HEK293 (cell line): ENCODE measurements at regions not wholly inside any gene's neighbourhood (a gene's known extent, or its start where the extent isn't known, plus 50 kb on each side); places are given as distances from the start of the nearest gene placed in this dataset.

Source experiments
- CTCF ChIA-PET: fragments of 350-600 bp; formaldehyde crosslinking; extraction: SDS; loops from one replicate; lab custom pipeline; 2021; ENCODE audit warnings: antibody characterized with exemption; lab: Yijun Ruan, JAX
- POLR2A ChIA-PET: fragments of 300-600 bp; formaldehyde crosslinking; extraction: SDS; loops from one replicate; lab custom pipeline; 2020; ENCODE audit warnings: antibody characterized with exemption, inconsistent platforms; lab: Yijun Ruan, JAX
- H3K27ac ChIP-seq: fragments of 200-500 bp; sonication (Bioruptor generic); 2 replicates; pipeline ENCODE4 v1.5.1; 2014; ENCODE audit warnings: low read depth, low read length, control low read depth, inconsistent platforms; ENCODE audit errors: extremely low read depth
- H3K36me3 ChIP-seq, 2 experiments: fragments of 200-500 bp in 1 of 2; sonication (Bioruptor generic) in 1 of 2; 1 replicate in 1 of 2; 2 replicates in 1 of 2; pipeline ENCODE4 v1.5.1; 2014 to 2017; ENCODE audit warnings: inconsistent platforms in 2 of 2, low read length in 2 of 2; ENCODE audit not compliant: control insufficient read depth in 2 of 2, insufficient read depth in 1 of 2
- H3K4me1 ChIP-seq: fragments of 200-500 bp; sonication (Bioruptor generic); 2 replicates; pipeline ENCODE4 v1.5.1; 2014; ENCODE audit warnings: mild to moderate bottlenecking, low read length, inconsistent platforms; ENCODE audit not compliant: control insufficient read depth, insufficient read depth
- H3K4me3 ChIP-seq: 2 replicates; pipeline ENCODE4 v1.5.1; 2011; ENCODE audit warnings: low read depth, mild to moderate bottlenecking, control low read depth, low read length, moderate library complexity
- H3K9me3 ChIP-seq: fragments of 200-500 bp; sonication (Bioruptor generic); 2 replicates; pipeline ENCODE4 v1.5.1; 2014; ENCODE audit warnings: low read depth, low read length, inconsistent platforms; ENCODE audit not compliant: control insufficient read depth, insufficient read depth
- KLF8 ChIP-seq: fragments of 450-650 bp; formaldehyde crosslinking; IDR thresholded peaks from 2 replicates; pipeline ENCODE4 v1.5.1; 2016; ENCODE audit warnings: missing biosample characterization, missing genetic modification characterization
- PRDM10 ChIP-seq: fragments of 450-650 bp; formaldehyde crosslinking; IDR thresholded peaks from 2 replicates; pipeline ENCODE4 v1.5.1; 2016; ENCODE audit warnings: missing biosample characterization, missing genetic modification characterization
- SCRT2 ChIP-seq: fragments of 450-650 bp; formaldehyde crosslinking; IDR thresholded peaks from 2 replicates; pipeline ENCODE4 v1.5.1; 2016; ENCODE audit warnings: missing biosample characterization, missing genetic modification characterization
- ZBTB17 ChIP-seq: fragments of 450-650 bp; formaldehyde crosslinking; IDR thresholded peaks from 2 replicates; pipeline ENCODE4 v1.5.1; 2016; ENCODE audit warnings: missing biosample characterization, missing genetic modification characterization
- ZBTB49 ChIP-seq: fragments of 450-650 bp; formaldehyde crosslinking; IDR thresholded peaks from 2 replicates; pipeline ENCODE4 v1.5.1; 2016; ENCODE audit warnings: missing biosample characterization, missing genetic modification characterization, low read depth
- ZNF121 ChIP-seq: fragments of 450-650 bp; formaldehyde crosslinking; IDR thresholded peaks from 2 replicates; pipeline ENCODE4 v1.5.1; 2016; ENCODE audit warnings: missing biosample characterization, missing genetic modification characterization
- ZNF404 ChIP-seq: fragments of 450-650 bp; formaldehyde crosslinking; IDR thresholded peaks from 2 replicates; pipeline ENCODE4 v1.5.1; 2017; ENCODE audit warnings: missing biosample characterization, missing genetic modification characterization
- ZNF488 ChIP-seq: fragments of 450-650 bp; formaldehyde crosslinking; IDR thresholded peaks from 2 replicates; pipeline ENCODE4 v1.5.1; 2016; ENCODE audit warnings: missing biosample characterization, missing genetic modification characterization
- ZNF513 ChIP-seq: fragments of 450-650 bp; IDR thresholded peaks from 2 replicates; pipeline ENCODE4 v1.5.1; 2018; ENCODE audit warnings: missing biosample characterization, missing genetic modification characterization
- ZNF548 ChIP-seq: fragments of 450-650 bp; formaldehyde crosslinking; IDR thresholded peaks from 2 replicates; pipeline ENCODE4 v1.5.1; 2016; ENCODE audit warnings: missing biosample characterization, missing genetic modification characterization
- ZNF792 ChIP-seq: fragments of 450-650 bp; formaldehyde crosslinking; IDR thresholded peaks from 2 replicates; pipeline ENCODE4 v1.5.1; 2016; ENCODE audit warnings: missing biosample characterization, missing genetic modification characterization
- ZXDB ChIP-seq: fragments of 450-650 bp; formaldehyde crosslinking; IDR thresholded peaks from 2 replicates; pipeline ENCODE4 v1.5.1; 2016; ENCODE audit warnings: missing biosample characterization, missing genetic modification characterization
- TF ChIP-seq, protein P1 (sequence below): fragments of 450-650 bp; formaldehyde crosslinking; IDR thresholded peaks from 2 replicates; pipeline ENCODE4 v1.5.1; 2017; ENCODE audit warnings: missing biosample characterization, mild to moderate bottlenecking, missing genetic modification characterization, moderate library complexity
- TF ChIP-seq, protein P2 (sequence below): fragments of 450-650 bp; formaldehyde crosslinking; IDR thresholded peaks from 2 replicates; pipeline ENCODE4 v1.5.1; 2016; ENCODE audit warnings: missing biosample characterization, missing genetic modification characterization

GRCh38 chr6:128600397-128600951, 80.1 kb upstream of the PTPRK start:
- Histone ChIP-seq H3K27ac (no peak overlapping the region), H3K9me3 (no peaks in the 10 kb centered on the region), H3K36me3 (no peaks in the 10 kb centered on the region), H3K4me1 (peaks cover 11% of the 10 kb centered on the region), H3K4me3 (no peak overlapping the region)
- TF ChIP-seq ZNF513 (tag by site-specific recombination) (no peak), PRDM10 (tag by site-specific recombination) (peak; percentile 58), ZNF404 (tag by site-specific recombination) (no peak), ZXDB (no peak), ZBTB17 (tag by site-specific recombination) (no peak)
- ChIA-PET CTCF (interaction anchor here (0.7 kb wide), 1 partner anchor 89 kb away, joined by 4 read pairs; no protein-coding TSS in a partner anchor), POLR2A (no interaction called here)

DNA sequence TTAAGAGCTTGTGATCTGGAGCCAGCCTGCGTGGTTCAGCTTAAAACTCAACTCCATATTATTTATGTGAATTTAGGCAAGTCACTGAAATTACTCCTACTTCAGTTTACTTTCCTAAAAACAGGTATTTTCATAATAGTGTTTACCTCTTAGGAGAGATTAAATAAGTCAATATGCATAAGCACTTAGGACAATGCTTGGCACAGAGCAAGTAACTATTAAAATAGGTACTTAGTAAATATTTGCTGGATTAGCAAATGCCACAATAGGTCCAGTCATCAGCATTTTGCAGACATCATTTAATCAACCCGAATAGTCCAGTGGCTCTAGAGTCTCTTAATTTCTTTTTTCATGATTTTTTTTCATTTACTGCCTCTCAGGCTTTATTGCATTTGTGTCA, 78.6 kb upstream of the PTPRK start:
- H3K4me3 ChIP-seq, result no peak overlapping the region
- ChIA-PET CTCF (no interaction called here), POLR2A (no interaction called here)
- H3K9me3 ChIP-seq, result no peaks in the 10 kb centered on the region
- peaks cover 15% of the 10 kb centered on the region for H3K4me1 ChIP-seq
- no peak overlapping the region for H3K27ac ChIP-seq
- H3K36me3 ChIP-seq, result no peaks in the 10 kb centered on the region
- TF ChIP-seq, protein P1, sequence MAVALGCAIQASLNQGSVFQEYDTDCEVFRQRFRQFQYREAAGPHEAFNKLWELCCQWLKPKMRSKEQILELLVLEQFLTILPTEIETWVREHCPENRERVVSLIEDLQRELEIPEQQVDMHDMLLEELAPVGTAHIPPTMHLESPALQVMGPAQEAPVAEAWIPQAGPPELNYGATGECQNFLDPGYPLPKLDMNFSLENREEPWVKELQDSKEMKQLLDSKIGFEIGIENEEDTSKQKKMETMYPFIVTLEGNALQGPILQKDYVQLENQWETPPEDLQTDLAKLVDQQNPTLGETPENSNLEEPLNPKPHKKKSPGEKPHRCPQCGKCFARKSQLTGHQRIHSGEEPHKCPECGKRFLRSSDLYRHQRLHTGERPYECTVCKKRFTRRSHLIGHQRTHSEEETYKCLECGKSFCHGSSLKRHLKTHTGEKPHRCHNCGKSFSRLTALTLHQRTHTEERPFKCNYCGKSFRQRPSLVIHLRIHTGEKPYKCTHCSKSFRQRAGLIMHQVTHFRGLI (tag by site-specific recombination), result no peak
- no peak for TF ChIP-seq ZNF488 (tag by site-specific recombination)
- TF ChIP-seq KLF8, result no peak
- TF ChIP-seq ZNF792, result no peak
- no peak for TF ChIP-seq ZNF548
- TF ChIP-seq ZNF121, result no peak
- TF ChIP-seq ZBTB49, result no peak

GRCh38 chr6:128598571-128598970, 78.2 kb upstream of the PTPRK start:
- Histone ChIP-seq H3K27ac (no peak overlapping the region), H3K4me1 (peaks cover 15% of the 10 kb centered on the region)

More at GRCh38 chr6:128598571-128598970, 78.2 kb upstream of the PTPRK start:
- CTCF ChIA-PET, result no interaction called here
- POLR2A ChIA-PET, result no interaction called here
- peak; percentile 40; the same call in 1 of the 2 replicates for TF ChIP-seq SCRT2
- TF ChIP-seq, protein P2, sequence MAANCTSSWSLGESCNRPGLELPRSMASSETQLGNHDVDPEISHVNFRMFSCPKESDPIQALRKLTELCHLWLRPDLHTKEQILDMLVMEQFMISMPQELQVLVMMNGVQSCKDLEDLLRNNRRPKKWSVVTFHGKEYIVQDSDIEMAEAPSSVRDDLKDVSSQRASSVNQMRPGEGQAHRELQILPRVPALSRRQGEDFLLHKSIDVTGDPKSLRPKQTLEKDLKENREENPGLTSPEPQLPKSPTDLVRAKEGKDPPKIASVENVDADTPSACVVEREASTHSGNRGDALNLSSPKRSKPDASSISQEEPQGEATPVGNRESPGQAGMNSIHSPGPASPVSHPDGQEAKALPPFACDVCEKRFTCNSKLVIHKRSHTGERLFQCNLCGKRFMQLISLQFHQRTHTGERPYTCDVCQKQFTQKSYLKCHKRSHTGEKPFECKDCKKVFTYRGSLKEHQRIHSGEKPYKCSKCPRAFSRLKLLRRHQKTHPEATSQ (tag by site-specific recombination), result no peak
- no peak overlapping the region for H3K4me3 ChIP-seq
- H3K36me3 ChIP-seq, result no peaks in the 10 kb centered on the region
- H3K9me3 ChIP-seq, result no peaks in the 10 kb centered on the region
